ENCODE measurements at regions not wholly inside any gene's neighbourhood (a gene's known extent, or its start where the extent isn't known, plus 50 kb on each side); places are given as distances from the start of the nearest gene placed in this dataset.

GRCh38 chr15:89015412-89016097 lies 72.7 kb upstream of the ABHD2 start:
- Histone ChIP-seq H3K4me2 (ENCODE audit: extremely low read depth, insufficient read depth, low read length) (no peak overlapping the region), H3K27me3 (ENCODE audit: control insufficient read depth, insufficient read depth, low read length) (no peaks in the 10 kb centered on the region), H3K36me3 (ENCODE audit: control insufficient read depth, insufficient read depth, low read length) (no peaks in the 10 kb centered on the region), H3K4me1 (ENCODE audit: control insufficient read depth, extremely low read depth, insufficient read depth, low read length) (peaks cover 14% of the 10 kb centered on the region), H4K20me1 (ENCODE audit: control insufficient read depth, extremely low read depth, insufficient read depth, low read length) (no peaks in the 10 kb centered on the region), H3K9ac (ENCODE audit: insufficient read depth, low read length) (no peak overlapping the region), H3K4me3 (replicated peaks in 1 of 4; ENCODE audit: control extremely low read depth in 1 of 4, insufficient read depth in 1 of 4, low read depth in 3 of 4, low read length in 4 of 4) (no peak overlapping the region), H2AFZ (ENCODE audit: low read length) (no peak overlapping the region), H3K79me2 (ENCODE audit: control insufficient read depth, insufficient read depth, low read length) (no peaks in the 10 kb centered on the region), H3K9me3 (ENCODE audit: control insufficient read depth, insufficient read depth, low read depth, low read length) (no peaks in the 10 kb centered on the region), H3K27ac (ENCODE audit: insufficient read depth, low read length) (no peak overlapping the region)
- no peak for DNase-seq (ENCODE audit: low read depth in 2 of 2)
- TF ChIP-seq EZH2 (IDR thresholded peaks at IDR 0.05; ENCODE audit: low read length, missing control alignments) = no peak
- TF ChIP-seq CTCF (conservative IDR thresholded peaks at IDR 0.05 in 1 of 2, IDR thresholded peaks at IDR 0.05 in 1 of 2; ENCODE audit: low read depth in 1 of 2, low read length in 2 of 2) = no peak

- no peak overlapping the region for H2AFZ ChIP-seq (ENCODE audit: low read length)
- TF ChIP-seq CTCF (conservative IDR thresholded peaks at IDR 0.05 in 1 of 2, IDR thresholded peaks at IDR 0.05 in 1 of 2; ENCODE audit: low read depth in 1 of 2, low read length in 2 of 2) (no peak), EZH2 (IDR thresholded peaks at IDR 0.05; ENCODE audit: low read length, missing control alignments) (no peak)
- H3K36me3 ChIP-seq (ENCODE audit: control insufficient read depth, insufficient read depth, low read length) = no peaks in the 10 kb centered on the region
- H3K4me2 ChIP-seq (ENCODE audit: extremely low read depth, insufficient read depth, low read length) = no peak overlapping the region
- peak in 1 of 2 donors; percentile 79 for DNase-seq (ENCODE audit: low read depth in 2 of 2)
- H3K9me3 ChIP-seq (ENCODE audit: control insufficient read depth, insufficient read depth, low read depth, low read length) = no peaks in the 10 kb centered on the region
- H4K20me1 ChIP-seq (ENCODE audit: control insufficient read depth, extremely low read depth, insufficient read depth, low read length) = no peaks in the 10 kb centered on the region
- peaks cover 14% of the 10 kb centered on the region for H3K4me1 ChIP-seq (ENCODE audit: control insufficient read depth, extremely low read depth, insufficient read depth, low read length)
- H3K79me2 ChIP-seq (ENCODE audit: control insufficient read depth, insufficient read depth, low read length) = no peaks in the 10 kb centered on the region
- no peak overlapping the region for H3K27ac ChIP-seq (ENCODE audit: insufficient read depth, low read length)
- H3K4me3 ChIP-seq (replicated peaks in 1 of 4; ENCODE audit: control extremely low read depth in 1 of 4, insufficient read depth in 1 of 4, low read depth in 3 of 4, low read length in 4 of 4) = no peak overlapping the region
- H3K27me3 ChIP-seq (ENCODE audit: control insufficient read depth, insufficient read depth, low read length) = no peaks in the 10 kb centered on the region
- H3K9ac ChIP-seq (ENCODE audit: insufficient read depth, low read length) = no peak overlapping the region
Measured at GRCh38 chr15:89016549-89017041, 71.7 kb upstream of the ABHD2 start.

GRCh38 chr15:89017370-89018066 lies 70.7 kb upstream of the ABHD2 start:
- Histone ChIP-seq H3K9me3 (ENCODE audit: control insufficient read depth, insufficient read depth, low read depth, low read length) (no peaks in the 10 kb centered on the region), H4K20me1 (ENCODE audit: control insufficient read depth, extremely low read depth, insufficient read depth, low read length) (no peaks in the 10 kb centered on the region), H3K4me2 (ENCODE audit: extremely low read depth, insufficient read depth, low read length) (peak overlapping the region; percentile 82), H3K9ac (ENCODE audit: insufficient read depth, low read length) (peak overlapping the region; percentile 5), H3K79me2 (ENCODE audit: control insufficient read depth, insufficient read depth, low read length) (no peaks in the 10 kb centered on the region), H3K4me1 (ENCODE audit: control insufficient read depth, extremely low read depth, insufficient read depth, low read length) (peaks cover 14% of the 10 kb centered on the region), H3K36me3 (ENCODE audit: control insufficient read depth, insufficient read depth, low read length) (no peaks in the 10 kb centered on the region), H3K4me3 (replicated peaks in 1 of 4; ENCODE audit: control extremely low read depth in 1 of 4, insufficient read depth in 1 of 4, low read depth in 3 of 4, low read length in 4 of 4) (peak overlapping the region in 3 of 4 experiments; percentile 9 to 51 (median 48)), H3K27me3 (ENCODE audit: control insufficient read depth, insufficient read depth, low read length) (no peaks in the 10 kb centered on the region), H2AFZ (ENCODE audit: low read length) (peak overlapping the region; percentile 88), H3K27ac (ENCODE audit: insufficient read depth, low read length) (peak overlapping the region; percentile 38)
- TF ChIP-seq CTCF (conservative IDR thresholded peaks at IDR 0.05 in 1 of 2, IDR thresholded peaks at IDR 0.05 in 1 of 2; ENCODE audit: low read depth in 1 of 2, low read length in 2 of 2) (peak; percentile 88 to 90), EZH2 (IDR thresholded peaks at IDR 0.05; ENCODE audit: low read length, missing control alignments) (no peak)
- DNase-seq (ENCODE audit: low read depth in 2 of 2) = peak; percentile 72 to 77
